LHCN-M2 (cell line): ENCODE measurements at regions not wholly inside any gene's neighbourhood (a gene's known extent, or its start where the extent isn't known, plus 50 kb on each side); places are given as distances from the start of the nearest gene placed in this dataset.
"Not testable (repeated sequence)": the region's sequence is repeated elsewhere in the genome, so short reads cannot be mapped to it uniquely, and the experiment has no call there.

Experiments used
- DNase-seq: peaks from one replicate; pipeline ENCODE4 v3.0.0-alpha.2; 2012; ENCODE audit warnings: low read depth

- DNase-seq = no peak
Observed at GRCh38 chr3:34107669-34108068, 309.2 kb downstream of the PDCD6IP start.

GRCh38 chr3:34109021-34109420, 310.6 kb downstream of the PDCD6IP start:
- DNase-seq = no peak

DNA sequence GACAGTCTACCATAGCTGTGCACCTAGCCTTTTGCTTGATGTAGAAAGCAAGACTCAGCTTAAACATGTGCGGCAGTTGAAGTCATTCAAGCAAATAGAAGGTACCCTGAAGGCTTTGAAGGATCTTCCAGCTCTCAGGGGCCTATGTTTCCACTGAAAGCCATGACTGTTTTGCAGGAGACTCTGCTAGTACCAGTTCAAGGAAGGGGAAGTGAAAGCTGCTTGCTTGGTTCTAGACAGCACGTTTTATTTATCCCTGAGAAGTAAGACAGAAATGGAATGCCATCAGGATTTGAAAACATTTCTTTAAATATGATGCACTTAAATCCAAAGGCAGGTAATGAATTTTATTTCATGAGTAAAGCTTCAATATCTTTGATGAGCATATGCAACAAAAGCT, 311.4 kb downstream of the PDCD6IP start:
- no peak for DNase-seq

- no peak for DNase-seq
Observed at GRCh38 chr3:34111361-34111760, 312.9 kb downstream of the PDCD6IP start.

DNA sequence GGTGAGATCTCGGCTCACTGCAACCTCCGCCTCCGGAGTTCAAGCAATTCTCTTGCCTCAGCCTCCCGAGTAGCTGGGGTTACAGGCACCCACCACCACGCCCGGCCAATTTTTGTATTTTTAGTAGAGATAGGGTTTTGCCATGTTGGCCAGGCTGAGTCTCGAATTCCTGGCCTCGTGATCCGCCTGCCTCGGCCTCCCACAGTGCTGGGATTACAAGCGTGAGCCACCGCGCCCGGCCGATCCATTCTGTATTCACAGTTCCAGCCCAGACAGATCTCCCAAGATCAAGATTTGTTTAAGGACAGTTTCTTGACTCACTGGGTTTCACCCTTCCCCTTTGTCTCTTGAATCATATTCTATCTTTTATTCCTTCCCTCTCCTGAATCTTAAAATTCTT, 313.8 kb downstream of the PDCD6IP start:
- DNase-seq = not testable (repeated sequence)

GRCh38 chr3:34131091-34131490, 332.7 kb downstream of the PDCD6IP start:
- DNase-seq = no peak

DNA sequence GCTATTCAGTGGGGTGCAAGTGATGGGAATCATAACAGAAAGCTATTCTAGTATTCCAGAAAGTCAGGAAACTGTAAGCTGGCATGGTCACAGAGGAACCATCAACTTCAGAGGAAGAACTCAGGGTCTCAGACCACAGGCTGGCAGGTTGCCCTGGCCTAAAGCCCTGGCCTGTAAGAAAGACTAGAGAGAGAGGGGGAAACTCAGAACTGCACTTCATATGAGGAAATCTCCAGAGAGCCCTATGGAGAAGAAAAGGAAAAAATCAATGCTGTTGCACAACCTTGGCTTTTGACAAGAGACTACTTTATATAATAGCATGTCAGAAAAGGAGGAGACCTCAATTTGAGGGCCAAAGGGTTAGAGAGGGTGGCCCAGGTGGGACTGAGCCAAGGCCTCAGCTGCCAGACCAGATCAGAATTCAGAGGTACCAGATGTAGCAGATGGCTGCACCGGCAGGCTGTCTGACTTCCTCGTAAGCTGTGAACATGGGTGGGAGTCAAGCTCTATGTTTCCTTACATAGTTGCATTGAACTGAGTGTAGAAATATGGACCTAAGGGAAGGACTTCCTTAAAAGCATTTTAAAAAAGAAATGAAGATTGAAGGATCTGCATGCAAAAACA, 333.8 kb downstream of the PDCD6IP start:
- DNase-seq = no peak

DNA sequence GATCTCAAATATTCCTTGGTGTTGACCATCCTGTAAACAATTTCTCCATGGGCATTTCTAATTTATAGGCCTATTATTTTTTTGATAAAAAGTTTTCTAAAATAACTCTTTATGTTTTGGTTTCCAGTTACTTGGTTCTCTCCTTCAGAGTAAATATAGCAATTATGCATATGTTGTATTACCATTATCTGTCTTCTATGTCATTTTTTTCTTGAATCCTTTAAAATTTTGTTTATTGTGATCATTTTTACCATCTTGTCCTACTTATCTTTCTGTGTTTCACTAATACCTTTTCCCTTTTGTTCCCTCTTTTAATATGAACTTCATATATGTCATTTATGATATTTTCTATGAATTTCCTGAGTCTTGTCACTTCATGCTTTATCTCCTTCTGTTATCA, 341.1 kb downstream of the PDCD6IP start:
- no peak for DNase-seq

DNA sequence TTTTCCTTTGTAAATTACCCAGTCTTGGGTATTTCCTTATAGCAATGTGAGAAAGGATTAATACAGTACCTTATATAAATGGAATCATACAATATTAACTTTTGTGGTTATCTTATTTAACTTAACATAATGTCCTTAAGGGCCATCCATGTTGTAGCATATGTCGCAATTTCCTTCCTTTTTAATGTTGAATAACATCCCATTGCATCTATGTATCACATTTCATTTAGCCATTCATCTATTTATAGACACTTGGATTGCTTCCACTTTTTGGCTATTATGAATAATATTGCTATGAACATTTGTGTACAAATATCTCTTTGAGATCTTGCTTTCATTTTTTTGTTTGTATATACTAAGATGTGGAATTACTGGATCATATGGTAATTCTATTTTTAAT, 342.2 kb downstream of the PDCD6IP start:
- peak; percentile 1 for DNase-seq

DNA sequence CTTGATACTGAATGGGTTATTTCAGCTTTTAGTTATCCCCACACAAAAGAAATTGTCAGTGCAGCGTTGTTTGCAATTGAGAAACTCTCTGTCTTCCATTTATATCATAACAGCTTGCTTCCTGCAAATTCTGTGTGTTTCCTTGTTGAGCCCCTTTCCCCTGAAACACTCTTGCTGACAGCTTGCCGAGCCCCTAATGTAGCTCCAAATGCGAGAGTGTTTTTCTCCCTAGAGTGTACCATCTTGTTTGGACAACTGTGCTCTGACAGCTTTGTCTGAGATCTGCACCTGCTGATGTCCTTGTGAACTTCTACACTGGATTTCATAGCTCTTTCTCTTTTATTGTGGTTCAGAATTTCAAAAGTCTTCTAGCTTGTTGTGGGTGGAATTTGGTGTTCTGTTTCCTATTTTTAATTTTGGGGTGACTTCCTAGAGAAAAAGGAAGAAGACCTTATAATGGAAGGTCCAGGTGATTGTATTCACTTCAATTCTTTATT, 343.5 kb downstream of the PDCD6IP start:
- no peak for DNase-seq

DNA sequence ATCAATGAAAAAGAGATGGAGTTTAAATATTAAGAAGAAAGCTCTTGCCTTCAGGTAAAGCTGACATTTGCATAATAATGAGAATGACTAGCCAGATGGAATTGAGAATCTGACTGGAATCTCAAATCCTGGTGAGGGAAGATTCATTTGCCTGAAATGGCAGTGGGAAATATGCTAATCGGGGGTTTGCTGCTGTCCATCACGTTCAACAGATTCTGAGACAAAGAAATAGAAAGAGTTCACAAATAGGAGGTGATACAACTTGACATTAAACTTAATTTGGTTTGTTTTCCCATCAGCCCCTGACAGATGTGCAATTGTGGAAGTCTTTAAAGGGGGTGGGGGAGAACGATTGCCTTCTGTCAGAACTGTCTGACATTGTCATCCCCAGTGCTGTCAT, 347.4 kb downstream of the PDCD6IP start:
- DNase-seq = no peak

- DNase-seq = no peak
Observed at GRCh38 chr3:34146596-34146995, 348.2 kb downstream of the PDCD6IP start.

DNA sequence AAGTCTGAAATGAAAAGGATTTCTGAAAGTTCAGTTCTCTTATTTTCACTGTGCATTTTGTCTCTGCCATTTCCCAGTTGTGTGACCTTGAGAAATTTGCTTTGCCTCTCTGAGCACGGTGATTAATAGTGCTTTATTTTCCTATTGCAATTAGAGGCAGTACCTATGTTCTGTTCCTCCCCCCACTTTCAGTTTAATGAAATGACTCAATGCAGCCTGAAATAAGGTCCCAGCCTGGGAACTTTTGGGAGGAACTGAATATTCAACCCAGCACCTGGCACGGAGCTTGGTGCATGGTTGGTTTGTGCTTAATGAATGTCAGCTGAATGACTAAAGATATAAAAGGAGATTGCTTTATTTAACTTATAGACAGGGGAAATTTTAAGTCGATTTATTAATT, 352.6 kb downstream of the PDCD6IP start:
- DNase-seq = no peak

GRCh38 chr3:34152656-34153055, 354.2 kb downstream of the PDCD6IP start:
- no peak for DNase-seq

DNA sequence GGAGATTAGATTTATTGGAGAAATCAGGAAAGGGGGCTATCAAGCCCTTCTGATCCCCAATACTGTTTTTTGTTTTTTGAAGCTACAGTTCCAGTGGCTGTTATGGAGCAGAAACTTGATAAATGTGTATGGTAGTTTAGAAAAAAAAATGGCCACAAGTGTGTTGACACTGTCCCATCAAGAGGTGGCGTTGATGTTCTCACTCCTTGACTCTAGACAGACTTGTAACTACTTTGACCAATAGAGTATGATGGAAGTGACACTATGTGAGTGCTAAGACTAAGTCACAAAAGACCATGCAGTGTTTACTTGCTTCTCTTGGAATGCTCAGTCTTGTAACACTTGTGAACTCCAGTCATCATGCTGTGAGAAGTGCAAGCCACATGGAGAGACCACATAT, 356.7 kb downstream of the PDCD6IP start:
- no peak for DNase-seq

DNA sequence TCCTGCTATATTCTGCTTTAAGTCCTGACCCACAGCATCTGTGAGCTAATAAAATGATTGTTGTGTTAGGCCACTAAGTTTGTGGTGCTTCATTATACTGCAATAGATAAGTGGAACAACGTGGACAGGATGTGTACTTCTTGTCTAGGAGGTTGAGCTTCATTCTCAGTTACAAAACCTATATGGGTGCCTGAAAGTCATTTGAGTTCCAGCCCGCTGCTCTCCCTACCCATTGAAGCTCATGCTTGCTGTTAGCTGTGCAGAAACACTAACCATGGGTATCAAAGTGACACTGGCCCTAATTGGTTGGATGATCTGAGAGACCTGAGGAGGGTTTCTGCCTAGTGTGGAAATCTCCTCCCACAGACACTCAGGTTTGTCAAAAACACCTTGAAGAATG, 357.2 kb downstream of the PDCD6IP start:
- no peak for DNase-seq

GRCh38 chr3:34157491-34157890, 359.1 kb downstream of the PDCD6IP start:
- DNase-seq = no peak

DNA sequence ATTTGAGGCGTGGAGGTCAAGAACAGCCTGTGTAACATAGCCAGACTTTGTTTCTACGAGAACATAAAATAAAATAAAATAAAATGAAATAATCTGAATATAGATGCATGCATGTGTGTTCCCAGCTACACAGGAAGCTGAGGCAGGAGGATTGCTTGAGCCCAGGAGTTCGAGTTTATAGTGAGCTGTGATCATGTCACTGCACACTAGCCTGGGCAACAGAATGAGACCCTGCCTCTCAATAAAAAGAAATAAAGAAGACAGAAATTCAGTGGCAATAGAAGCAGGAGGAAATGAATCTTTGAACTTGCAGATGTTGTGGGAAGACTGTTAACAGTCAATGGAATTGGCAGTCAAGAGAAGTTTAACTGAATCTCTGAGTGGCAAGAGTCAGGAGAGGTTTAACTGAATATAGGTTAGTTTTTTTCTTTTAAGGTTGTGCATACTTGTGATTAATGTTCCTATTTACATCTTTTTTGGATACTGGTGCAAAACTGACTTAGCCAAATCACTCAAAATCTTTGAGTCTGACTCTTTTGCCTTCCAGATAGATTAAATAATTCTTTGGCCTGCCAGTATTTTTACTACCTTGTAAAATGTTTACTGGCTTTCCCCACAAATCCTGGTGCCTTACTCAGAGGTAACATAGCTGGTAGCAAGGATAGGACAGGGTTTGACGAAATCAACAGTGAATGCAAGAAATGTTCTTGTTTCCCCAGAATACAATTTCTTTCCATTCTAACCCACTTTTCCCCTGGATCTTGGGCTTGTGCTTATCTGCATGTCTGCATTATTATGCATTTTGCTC, 361.4 kb downstream of the PDCD6IP start:
- DNase-seq = no peak

DNA sequence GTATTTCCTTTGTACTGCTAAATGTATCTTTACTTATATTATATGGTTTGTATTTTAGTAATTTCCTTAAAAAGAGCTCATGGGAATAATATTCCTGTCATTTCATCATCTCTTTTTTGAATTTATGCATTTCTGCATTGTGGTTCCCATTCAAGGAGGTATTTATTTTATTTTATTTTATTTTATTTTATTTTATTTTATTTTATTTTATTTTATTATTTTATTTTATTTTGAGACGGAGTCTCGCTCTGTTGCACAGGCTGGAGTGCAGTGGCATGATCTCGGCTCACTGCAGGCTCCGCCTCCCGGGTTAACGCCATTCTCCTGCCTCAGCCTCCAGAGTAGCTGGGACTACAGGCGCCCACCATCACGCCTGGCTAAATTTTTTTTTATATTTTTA, 371.2 kb downstream of the PDCD6IP start:
- not testable (repeated sequence) for DNase-seq

GRCh38 chr3:34174740-34175139, 376.3 kb downstream of the PDCD6IP start:
- no peak for DNase-seq

DNA sequence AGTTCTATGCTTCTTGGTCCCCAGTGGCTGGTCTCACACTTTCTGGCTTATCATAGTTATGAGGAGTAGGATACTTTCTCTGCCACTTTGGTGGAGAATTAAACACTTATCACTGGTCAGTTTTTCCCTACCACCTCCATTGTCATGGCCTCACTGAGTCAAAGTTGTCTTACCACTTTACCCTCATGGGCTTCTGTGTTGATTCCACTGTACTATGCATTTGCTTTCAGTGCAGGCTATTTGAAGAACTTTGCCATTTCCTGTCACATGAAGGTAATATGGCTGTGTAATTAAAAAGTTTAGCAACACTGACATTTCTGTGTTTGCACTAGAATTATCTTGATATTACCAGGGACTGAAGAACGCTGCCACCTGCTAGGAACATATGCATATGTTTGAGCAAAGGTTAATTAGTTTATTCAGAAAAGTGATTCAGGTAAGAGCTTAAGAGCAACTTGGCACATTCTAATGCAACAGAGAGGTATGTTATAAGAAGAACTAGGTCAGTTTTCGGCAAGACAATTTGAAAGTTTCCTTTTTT, 377.3 kb downstream of the PDCD6IP start:
- no peak for DNase-seq

DNA sequence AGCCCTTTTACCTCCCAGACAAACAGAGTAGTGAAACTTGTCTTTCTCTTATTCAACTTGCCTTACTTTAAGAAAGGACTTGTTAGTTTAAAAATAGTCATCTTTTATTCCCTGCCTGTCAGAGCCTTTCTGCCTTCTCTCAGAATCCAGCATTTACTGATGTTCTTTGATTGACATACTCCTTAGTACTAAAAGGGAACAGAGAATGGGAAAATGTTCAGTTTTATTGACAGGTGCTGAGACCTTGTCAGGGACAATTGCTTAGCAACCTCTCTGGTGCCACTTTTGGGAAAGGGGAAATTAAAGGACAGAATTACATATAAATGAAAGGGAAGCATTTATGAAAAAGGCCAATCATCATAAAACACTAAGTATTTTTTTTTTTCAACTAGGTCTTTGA, 378.3 kb downstream of the PDCD6IP start:
- no peak for DNase-seq

GRCh38 chr3:34178415-34178814, 380.0 kb downstream of the PDCD6IP start:
- DNase-seq = peak; percentile 2
